Prostate gland (tissue), 2 donors: ENCODE measurements at regions not wholly inside any gene's neighbourhood (a gene's known extent, or its start where the extent isn't known, plus 50 kb on each side); places are given as distances from the start of the nearest gene placed in this dataset.

Source experiments
- CTCF ChIP-seq, 4 experiments: fragments of 200-600 bp in 2 of 4; fragments of 450-650 bp in 2 of 4; sonication (generic) in 2 of 4; IDR thresholded peaks; 1 replicate in 3 of 4; 2 replicates in 1 of 4; pipeline ENCODE4 v1.5.1; 2016 to 2019; ENCODE audit warnings: antibody characterized with exemption in 4 of 4, mild to moderate bottlenecking in 2 of 4, moderate library complexity in 2 of 4
- POLR2AphosphoS5 ChIP-seq: sonication (generic); formaldehyde crosslinking; IDR thresholded peaks from one replicate; pipeline ENCODE4 v1.6.1; 2017; ENCODE audit warnings: antibody characterized with exemption

- TF ChIP-seq CTCF (IDR thresholded peaks at IDR 0.05) (no peak), POLR2AphosphoS5 (no peak)
Measured at GRCh38 chr9:78599926-78600325, 303.0 kb downstream of the PSAT1 start.
